ENCODE measurements at regions not wholly inside any gene's neighbourhood (a gene's known extent, or its start where the extent isn't known, plus 50 kb on each side); places are given as distances from the start of the nearest gene placed in this dataset.

- no peaks in the 10 kb centered on the region for H3K36me3 ChIP-seq
- intact Hi-C loops (cut with DNase I), result no loop called here
- H3K4me3 ChIP-seq, result no peak overlapping the region
- no peak for TF ChIP-seq CTCF (IDR thresholded peaks at IDR 0.05)
- no peak for TF ChIP-seq POLR2A (IDR thresholded peaks at IDR 0.05)
- no peak for DNase-seq
- no peaks in the 10 kb centered on the region for H3K9me3 ChIP-seq
- H3K4me1 ChIP-seq (ENCODE audit: insufficient read depth), result no peaks in the 10 kb centered on the region
- 77 to 93% (median 90%) methylated on average over 1 of the region's 1 CpG for WGBS, 3 donors
- no peak overlapping the region for H3K27ac ChIP-seq
- H3K27me3 ChIP-seq, result no peaks in the 10 kb centered on the region
Measured at GRCh38 chr5:29040404-29040803, 2002.0 kb upstream of the CDH9 start.

- H3K4me1 ChIP-seq (ENCODE audit: insufficient read depth), result no peaks in the 10 kb centered on the region
- 66 to 70% (median 70%) methylated on average over 1 of the region's 1 CpG for WGBS, 3 donors
- TF ChIP-seq CTCF (IDR thresholded peaks at IDR 0.05) (no peak), POLR2A (IDR thresholded peaks at IDR 0.05) (no peak), EP300 (IDR thresholded peaks at IDR 0.05) (no peak)
- no peak overlapping the region for H3K4me3 ChIP-seq
- no peaks in the 10 kb centered on the region for H3K27me3 ChIP-seq
- DNase-seq, result no peak
- H3K9me3 ChIP-seq, result no peaks in the 10 kb centered on the region
- intact Hi-C loops (cut with DNase I), result no loop called here
- H3K36me3 ChIP-seq, result no peaks in the 10 kb centered on the region
- H3K27ac ChIP-seq, result no peak overlapping the region
Measured at GRCh38 chr5:29039994-29040393, 2001.6 kb upstream of the CDH9 start.

GRCh38 chr5:29037716-29038115, 1999.3 kb upstream of the CDH9 start:
- intact Hi-C loops (cut with DNase I), result no loop called here
- Histone ChIP-seq H3K9me3 (no peaks in the 10 kb centered on the region), H3K27me3 (no peaks in the 10 kb centered on the region), H3K27ac (no peak overlapping the region), H3K36me3 (no peaks in the 10 kb centered on the region), H3K4me3 (no peak overlapping the region), H3K4me1 (ENCODE audit: insufficient read depth) (no peaks in the 10 kb centered on the region)
- no peak for TF ChIP-seq POLR2A (IDR thresholded peaks at IDR 0.05)
- TF ChIP-seq EP300 (IDR thresholded peaks at IDR 0.05), result no peak
- TF ChIP-seq CTCF (IDR thresholded peaks at IDR 0.05), result no peak
- 65 to 86% (median 85%) methylated on average over 3 of the region's 3 CpGs for WGBS, 3 donors
- no peak for DNase-seq

GRCh38 chr5:29024052-29024451, 1985.7 kb upstream of the CDH9 start:
- Histone ChIP-seq H3K4me3 (no peak overlapping the region), H3K4me1 (ENCODE audit: insufficient read depth) (no peaks in the 10 kb centered on the region), H3K27ac (no peak overlapping the region), H3K9me3 (no peaks in the 10 kb centered on the region), H3K36me3 (no peaks in the 10 kb centered on the region), H3K27me3 (no peaks in the 10 kb centered on the region)
- intact Hi-C loops (cut with DNase I), result no loop called here
- DNase-seq, result no peak
- TF ChIP-seq EP300 (IDR thresholded peaks at IDR 0.05), result no peak
- 83 to 91% (median 87%) methylated on average over 4 of the region's 4 CpGs for WGBS, 3 donors

- TF ChIP-seq CTCF (IDR thresholded peaks at IDR 0.05) (no peak), POLR2A (IDR thresholded peaks at IDR 0.05) (no peak), EP300 (IDR thresholded peaks at IDR 0.05) (no peak)
Measured at GRCh38 chr5:29023541-29023940, 1985.2 kb upstream of the CDH9 start.

More at GRCh38 chr5:29023541-29023940, 1985.2 kb upstream of the CDH9 start:
- intact Hi-C loops (cut with DNase I), result no loop called here
- Histone ChIP-seq H3K27ac (no peak overlapping the region), H3K27me3 (no peaks in the 10 kb centered on the region), H3K9me3 (no peaks in the 10 kb centered on the region), H3K4me3 (no peak overlapping the region), H3K36me3 (no peaks in the 10 kb centered on the region), H3K4me1 (ENCODE audit: insufficient read depth) (no peaks in the 10 kb centered on the region)
- WGBS, 3 donors, result 47 to 74% (median 48%) methylated on average over 2 of the region's 2 CpGs
- DNase-seq, result no peak

Data from ovary (tissue), 7 donors.